Stimulated activated CD8-positive, alpha-beta memory T cell treated with anti-CD3 and anti-CD28 coated beads, Interleukin-7, amount 100 ng/mL, for 4 hours (primary cell): ENCODE measurements at regions not wholly inside any gene's neighbourhood (a gene's known extent, or its start where the extent isn't known, plus 50 kb on each side); places are given as distances from the start of the nearest gene placed in this dataset.

ENCODE experiments used
- DNase-seq, 2 donors: peaks; one replicate each; pipeline ENCODE4 v3.0.0-alpha.2; 2020; ENCODE audit warnings: low read depth in 2 of 2

- no peak for DNase-seq
Measured at GRCh38 chr13:72530471-72530870, 197.0 kb downstream of the MZT1 start.

- no peak for DNase-seq
Measured at GRCh38 chr13:72527333-72527732, 200.1 kb downstream of the MZT1 start.

GRCh38 chr13:72523593-72523992 lies 203.8 kb downstream of the MZT1 start:
- no peak for DNase-seq

GRCh38 chr13:72523049-72523448 lies 204.4 kb downstream of the MZT1 start:
- DNase-seq, result no peak

GRCh38 chr13:72521940-72522661 lies 205.3 kb downstream of the MZT1 start:
- no peak for DNase-seq

- DNase-seq, result no peak
Measured at GRCh38 chr13:72514146-72514545, 213.3 kb downstream of the MZT1 start.

GRCh38 chr13:72508392-72508791 lies 219.0 kb downstream of the MZT1 start:
- DNase-seq, result no peak

GRCh38 chr13:72507416-72508199 lies 219.8 kb downstream of the MZT1 start:
- no peak for DNase-seq

GRCh38 chr13:72506706-72507105 lies 220.7 kb downstream of the MZT1 start:
- DNase-seq, result no peak

- no peak for DNase-seq
Measured at GRCh38 chr13:72505376-72505775, 222.1 kb downstream of the MZT1 start.

GRCh38 chr13:72504131-72504841 lies 223.1 kb downstream of the MZT1 start:
- no peak for DNase-seq

GRCh38 chr13:72500851-72501250 lies 226.6 kb downstream of the MZT1 start:
- DNase-seq, result no peak

- DNase-seq, result no peak
Measured at GRCh38 chr13:72495681-72496080, 231.7 kb downstream of the MZT1 start.

- no peak for DNase-seq
Measured at GRCh38 chr13:72489751-72490150, 237.7 kb downstream of the MZT1 start.

GRCh38 chr13:72473321-72473720 lies 254.1 kb downstream of the MZT1 start:
- DNase-seq, result no peak

GRCh38 chr13:72469906-72470305 lies 257.5 kb downstream of the MZT1 start:
- no peak for DNase-seq

GRCh38 chr13:72463561-72463960 lies 263.9 kb downstream of the MZT1 start:
- DNase-seq, result no peak

GRCh38 chr13:72462726-72463125 lies 264.7 kb downstream of the MZT1 start:
- no peak for DNase-seq

GRCh38 chr13:72462166-72462565 lies 265.3 kb downstream of the MZT1 start:
- no peak for DNase-seq

- DNase-seq, result no peak
Measured at GRCh38 chr13:72458701-72459100, 268.7 kb downstream of the MZT1 start.

- no peak for DNase-seq
Measured at GRCh38 chr13:72457151-72457550, 270.3 kb downstream of the MZT1 start.

GRCh38 chr13:72456486-72456885 lies 270.9 kb downstream of the MZT1 start:
- DNase-seq, result no peak

- DNase-seq, result no peak
Measured at GRCh38 chr13:72453161-72453560, 274.3 kb downstream of the MZT1 start.
